WTC11 (cell line): ENCODE measurements at regions not wholly inside any gene's neighbourhood (a gene's known extent, or its start where the extent isn't known, plus 50 kb on each side); places are given as distances from the start of the nearest gene placed in this dataset.

Experiments used
- ATAC-seq: fragments of 200-7000 bp; cut with Tn5 transposase; 2 replicates; pipeline ENCODE4 v1.10.0; 2021; ENCODE audit warnings: mild to moderate bottlenecking, moderate library complexity
- CTCF ChIA-PET: fragments of 300-600 bp; sonication (Branson Sonifier 250); formaldehyde crosslinking; loops from one replicate; lab custom pipeline; 2021; ENCODE audit warnings: antibody characterized with exemption; lab: Charles Lee
- POLR2A ChIA-PET: fragments of 350-600 bp; sonication (Branson Sonifier 250); formaldehyde crosslinking; loops from one replicate; lab custom pipeline; 2021; ENCODE audit warnings: antibody characterized with exemption; lab: Charles Lee
- DNase-seq: peaks from one replicate; pipeline ENCODE4 v3.0.0; 2021; ENCODE audit warnings: low spot score
- H3K27ac Mint-ChIP-seq: 2 replicates; pipeline ENCODE4 v1.8.0; 2021; ENCODE audit warnings: mixed read lengths
- H3K27me3 Mint-ChIP-seq: 2 replicates; pipeline ENCODE4 v1.8.0; 2021; ENCODE audit warnings: low read depth, mild to moderate bottlenecking, moderate library complexity, mixed read lengths
- H3K36me3 Mint-ChIP-seq: 2 replicates; pipeline ENCODE4 v1.8.0; 2021; ENCODE audit warnings: mixed read lengths
- H3K4me1 Mint-ChIP-seq: 2 replicates; pipeline ENCODE4 v1.8.0; 2022; ENCODE audit warnings: mixed read lengths
- H3K4me3 Mint-ChIP-seq: 2 replicates; pipeline ENCODE4 v1.8.0; 2021; ENCODE audit warnings: mild to moderate bottlenecking, moderate library complexity, mixed read lengths
- H3K9me3 Mint-ChIP-seq: 2 replicates; pipeline ENCODE4 v1.8.0; 2021; ENCODE audit warnings: mixed read lengths
- CBFB ChIP-seq: sonication (generic); formaldehyde crosslinking; IDR thresholded peaks from 2 replicates; pipeline ENCODE4 v1.8.1; 2022; ENCODE audit warnings: mild to moderate bottlenecking, low read depth, missing genetic modification reagents
- GABPB1 ChIP-seq: sonication (generic); formaldehyde crosslinking; IDR thresholded peaks from 2 replicates; pipeline ENCODE4 v1.8.1; 2023; ENCODE audit warnings: mild to moderate bottlenecking, missing genetic modification reagents
- GTF2I ChIP-seq: fragments of 250-450 bp; sonication (Bioruptor Pico); conservative IDR thresholded peaks from 2 replicates; pipeline ENCODE4 v1.4.0; 2021; ENCODE audit warnings: mild to moderate bottlenecking
- MXD4 ChIP-seq: fragments of 250-450 bp; sonication (Bioruptor Pico); IDR thresholded peaks from 2 replicates; pipeline ENCODE4 v1.8.0; 2021; ENCODE audit warnings: mild to moderate bottlenecking, moderate library complexity, borderline replicate concordance
- NFATC4 ChIP-seq: fragments of 250-450 bp; sonication (Bioruptor Pico); IDR thresholded peaks from 2 replicates; pipeline ENCODE4 v1.9.0; 2021; ENCODE audit warnings: mild to moderate bottlenecking
- RORB ChIP-seq: fragments of 250-450 bp; sonication (Bioruptor Pico); IDR thresholded peaks from 2 replicates; pipeline ENCODE4 v1.9.0; 2021; ENCODE audit warnings: mild to moderate bottlenecking
- STAT6 ChIP-seq: sonication (generic); formaldehyde crosslinking; conservative IDR thresholded peaks from 2 replicates; pipeline ENCODE4 v1.8.1; 2023; ENCODE audit warnings: mild to moderate bottlenecking, low read depth, missing genetic modification reagents, moderate library complexity
- TCF7 ChIP-seq: sonication (generic); formaldehyde crosslinking; IDR thresholded peaks from 2 replicates; pipeline ENCODE4 v1.8.0; 2022; ENCODE audit warnings: mild to moderate bottlenecking, low read depth, missing genetic modification reagents, moderate library complexity
- TEAD4 ChIP-seq: sonication (generic); formaldehyde crosslinking; IDR thresholded peaks from 2 replicates; pipeline ENCODE4 v1.8.0; 2022; ENCODE audit warnings: mild to moderate bottlenecking, missing genetic modification reagents
- USF1 ChIP-seq: sonication (generic); formaldehyde crosslinking; IDR thresholded peaks from 2 replicates; pipeline ENCODE4 v1.8.0; 2022; ENCODE audit warnings: mild to moderate bottlenecking, missing genetic modification reagents
- USF2 ChIP-seq: sonication (generic); formaldehyde crosslinking; IDR thresholded peaks from 2 replicates; pipeline ENCODE4 v1.8.1; 2023; ENCODE audit warnings: mild to moderate bottlenecking, missing genetic modification reagents, moderate library complexity
- ZBTB21 ChIP-seq: sonication (generic); formaldehyde crosslinking; IDR thresholded peaks from 2 replicates; pipeline ENCODE4 v1.8.1; 2023; ENCODE audit warnings: mild to moderate bottlenecking, missing genetic modification reagents, borderline replicate concordance
- ZSCAN18 ChIP-seq: fragments of 250-450 bp; sonication (Bioruptor Pico); IDR thresholded peaks from 2 replicates; pipeline ENCODE4 v2.1.2; 2022; ENCODE audit warnings: mild to moderate bottlenecking, moderate library complexity
- TF ChIP-seq, protein P1 (sequence below): sonication (generic); formaldehyde crosslinking; IDR thresholded peaks from 2 replicates; pipeline ENCODE4 v1.8.1; 2022; ENCODE audit warnings: mild to moderate bottlenecking, missing genetic modification reagents, moderate library complexity, borderline replicate concordance
- TF ChIP-seq, protein P2 (sequence below): sonication (generic); formaldehyde crosslinking; conservative IDR thresholded peaks from 2 replicates; pipeline ENCODE4 v1.8.1; 2022; ENCODE audit warnings: mild to moderate bottlenecking, missing genetic modification reagents
- TF ChIP-seq, protein P3 (sequence below): sonication (generic); formaldehyde crosslinking; IDR thresholded peaks from 2 replicates; pipeline ENCODE4 v1.8.0; 2023; ENCODE audit warnings: mild to moderate bottlenecking, missing genetic modification reagents
- TF ChIP-seq, protein P4 (sequence below): fragments of 200-600 bp; IDR thresholded peaks from 2 replicates; pipeline ENCODE4 v1.8.0; 2022; ENCODE audit warnings: antibody characterized with exemption

- TF ChIP-seq, protein P1, sequence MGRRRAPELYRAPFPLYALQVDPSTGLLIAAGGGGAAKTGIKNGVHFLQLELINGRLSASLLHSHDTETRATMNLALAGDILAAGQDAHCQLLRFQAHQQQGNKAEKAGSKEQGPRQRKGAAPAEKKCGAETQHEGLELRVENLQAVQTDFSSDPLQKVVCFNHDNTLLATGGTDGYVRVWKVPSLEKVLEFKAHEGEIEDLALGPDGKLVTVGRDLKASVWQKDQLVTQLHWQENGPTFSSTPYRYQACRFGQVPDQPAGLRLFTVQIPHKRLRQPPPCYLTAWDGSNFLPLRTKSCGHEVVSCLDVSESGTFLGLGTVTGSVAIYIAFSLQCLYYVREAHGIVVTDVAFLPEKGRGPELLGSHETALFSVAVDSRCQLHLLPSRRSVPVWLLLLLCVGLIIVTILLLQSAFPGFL (CRISPR knock-in tag), result no peak
- TF ChIP-seq GABPB1 (CRISPR knock-in tag), result no peak
Measured at GRCh38 chr18:45518311-45519155, 96.7 kb upstream of the SLC14A2 start (continued).

GRCh38 chr18:45519411-45520280 lies 95.6 kb upstream of the SLC14A2 start:
- no peak for TF ChIP-seq TEAD4 (CRISPR knock-in tag)
- TF ChIP-seq RORB (CRISPR knock-in tag), result no peak
- TF ChIP-seq USF1 (CRISPR knock-in tag), result no peak
- no peak for TF ChIP-seq GTF2I (CRISPR knock-in tag)
- TF ChIP-seq, protein P2, sequence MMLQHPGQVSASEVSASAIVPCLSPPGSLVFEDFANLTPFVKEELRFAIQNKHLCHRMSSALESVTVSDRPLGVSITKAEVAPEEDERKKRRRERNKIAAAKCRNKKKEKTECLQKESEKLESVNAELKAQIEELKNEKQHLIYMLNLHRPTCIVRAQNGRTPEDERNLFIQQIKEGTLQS, result no peak
- no peak for TF ChIP-seq USF2 (CRISPR knock-in tag)
- TF ChIP-seq TCF7 (CRISPR knock-in tag), result no peak
- TF ChIP-seq, protein P3, sequence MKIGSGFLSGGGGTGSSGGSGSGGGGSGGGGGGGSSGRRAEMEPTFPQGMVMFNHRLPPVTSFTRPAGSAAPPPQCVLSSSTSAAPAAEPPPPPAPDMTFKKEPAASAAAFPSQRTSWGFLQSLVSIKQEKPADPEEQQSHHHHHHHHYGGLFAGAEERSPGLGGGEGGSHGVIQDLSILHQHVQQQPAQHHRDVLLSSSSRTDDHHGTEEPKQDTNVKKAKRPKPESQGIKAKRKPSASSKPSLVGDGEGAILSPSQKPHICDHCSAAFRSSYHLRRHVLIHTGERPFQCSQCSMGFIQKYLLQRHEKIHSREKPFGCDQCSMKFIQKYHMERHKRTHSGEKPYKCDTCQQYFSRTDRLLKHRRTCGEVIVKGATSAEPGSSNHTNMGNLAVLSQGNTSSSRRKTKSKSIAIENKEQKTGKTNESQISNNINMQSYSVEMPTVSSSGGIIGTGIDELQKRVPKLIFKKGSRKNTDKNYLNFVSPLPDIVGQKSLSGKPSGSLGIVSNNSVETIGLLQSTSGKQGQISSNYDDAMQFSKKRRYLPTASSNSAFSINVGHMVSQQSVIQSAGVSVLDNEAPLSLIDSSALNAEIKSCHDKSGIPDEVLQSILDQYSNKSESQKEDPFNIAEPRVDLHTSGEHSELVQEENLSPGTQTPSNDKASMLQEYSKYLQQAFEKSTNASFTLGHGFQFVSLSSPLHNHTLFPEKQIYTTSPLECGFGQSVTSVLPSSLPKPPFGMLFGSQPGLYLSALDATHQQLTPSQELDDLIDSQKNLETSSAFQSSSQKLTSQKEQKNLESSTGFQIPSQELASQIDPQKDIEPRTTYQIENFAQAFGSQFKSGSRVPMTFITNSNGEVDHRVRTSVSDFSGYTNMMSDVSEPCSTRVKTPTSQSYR (CRISPR knock-in tag), result no peak
- TF ChIP-seq ZBTB21 (CRISPR knock-in tag), result no peak
- TF ChIP-seq NFATC4 (CRISPR knock-in tag), result no peak
- TF ChIP-seq STAT6 (CRISPR knock-in tag), result no peak
- TF ChIP-seq ZSCAN18, result no peak
- no peak for TF ChIP-seq CBFB
- TF ChIP-seq MXD4 (CRISPR knock-in tag), result no peak
- TF ChIP-seq, protein P4, sequence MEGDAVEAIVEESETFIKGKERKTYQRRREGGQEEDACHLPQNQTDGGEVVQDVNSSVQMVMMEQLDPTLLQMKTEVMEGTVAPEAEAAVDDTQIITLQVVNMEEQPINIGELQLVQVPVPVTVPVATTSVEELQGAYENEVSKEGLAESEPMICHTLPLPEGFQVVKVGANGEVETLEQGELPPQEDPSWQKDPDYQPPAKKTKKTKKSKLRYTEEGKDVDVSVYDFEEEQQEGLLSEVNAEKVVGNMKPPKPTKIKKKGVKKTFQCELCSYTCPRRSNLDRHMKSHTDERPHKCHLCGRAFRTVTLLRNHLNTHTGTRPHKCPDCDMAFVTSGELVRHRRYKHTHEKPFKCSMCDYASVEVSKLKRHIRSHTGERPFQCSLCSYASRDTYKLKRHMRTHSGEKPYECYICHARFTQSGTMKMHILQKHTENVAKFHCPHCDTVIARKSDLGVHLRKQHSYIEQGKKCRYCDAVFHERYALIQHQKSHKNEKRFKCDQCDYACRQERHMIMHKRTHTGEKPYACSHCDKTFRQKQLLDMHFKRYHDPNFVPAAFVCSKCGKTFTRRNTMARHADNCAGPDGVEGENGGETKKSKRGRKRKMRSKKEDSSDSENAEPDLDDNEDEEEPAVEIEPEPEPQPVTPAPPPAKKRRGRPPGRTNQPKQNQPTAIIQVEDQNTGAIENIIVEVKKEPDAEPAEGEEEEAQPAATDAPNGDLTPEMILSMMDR, result no peak
- TF ChIP-seq, all 79 proteins: peak for 0
- H3K27ac Mint-ChIP-seq, result no peak overlapping the region
- POLR2A ChIA-PET, result no interaction called here
- no peaks in the 10 kb centered on the region for H3K9me3 Mint-ChIP-seq
- no peaks in the 10 kb centered on the region for H3K36me3 Mint-ChIP-seq
- DNase-seq (no peak), ATAC-seq (no peak)
- no peaks in the 10 kb centered on the region for H3K27me3 Mint-ChIP-seq
- CTCF ChIA-PET, result no interaction called here
- H3K4me3 Mint-ChIP-seq, result no peak overlapping the region
- H3K4me1 Mint-ChIP-seq, result peaks cover 6% of the 10 kb centered on the region
